ENCODE measurements at regions not wholly inside any gene's neighbourhood (a gene's known extent, or its start where the extent isn't known, plus 50 kb on each side); places are given as distances from the start of the nearest gene placed in this dataset.
A peak's percentile ranks its signal among the peaks of the same experiment; 100 is the strongest.

DNA sequence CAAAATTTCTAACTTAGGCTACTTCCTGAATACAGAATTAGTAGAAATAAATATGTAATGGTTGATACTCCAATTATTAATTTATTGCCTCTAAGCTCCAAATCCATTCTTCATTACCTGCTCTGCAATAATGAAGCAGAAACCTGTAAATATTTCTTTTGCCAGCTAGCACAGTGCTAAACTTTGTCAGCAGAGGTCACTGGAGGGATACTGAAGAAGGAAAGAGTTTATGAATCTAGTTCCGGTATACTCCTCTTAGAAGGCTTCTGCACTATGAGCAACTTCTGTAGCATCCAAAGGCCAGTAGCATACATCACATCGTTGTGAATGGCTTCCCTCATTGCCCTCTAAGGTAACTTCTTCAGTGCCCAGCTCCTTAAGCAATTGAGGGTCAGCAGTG, 81.0 kb upstream of the LHX8 start:
- Histone ChIP-seq H3K4me1 (ENCODE audit: insufficient read depth, low read length, severe bottlenecking) (no peaks in the 10 kb centered on the region), H3K9me3 (ENCODE audit: low read length) (no peaks in the 10 kb centered on the region), H3K9me2 (ENCODE audit: low read depth, low read length) (no peaks in the 10 kb centered on the region), H3K79me2 (ENCODE audit: insufficient read depth, low read length) (no peaks in the 10 kb centered on the region), H3K27me3 (ENCODE audit: insufficient read depth, low read length) (no peaks in the 10 kb centered on the region), H3K4me3 (ENCODE audit: low read depth, low read length, poor library complexity, severe bottlenecking) (no peak overlapping the region), H3K36me3 (ENCODE audit: insufficient read depth, low read length) (no peaks in the 10 kb centered on the region), H4K20me1 (ENCODE audit: insufficient read depth, low read length) (no peaks in the 10 kb centered on the region), H3F3A (ENCODE audit: insufficient read depth, low read length) (no peaks in the 10 kb centered on the region), H2AFZ (ENCODE audit: low read length) (no peak overlapping the region), H3K27ac (ENCODE audit: low read depth, low read length, poor library complexity, severe bottlenecking) (no peak overlapping the region), H3K9ac (ENCODE audit: low read length) (no peak overlapping the region), H3K4me2 (ENCODE audit: low read length) (no peak overlapping the region)
- TF ChIP-seq EZH2 (IDR thresholded peaks at IDR 0.05; ENCODE audit: borderline replicate concordance, low read length): no peak
- TF ChIP-seq, protein P1, sequence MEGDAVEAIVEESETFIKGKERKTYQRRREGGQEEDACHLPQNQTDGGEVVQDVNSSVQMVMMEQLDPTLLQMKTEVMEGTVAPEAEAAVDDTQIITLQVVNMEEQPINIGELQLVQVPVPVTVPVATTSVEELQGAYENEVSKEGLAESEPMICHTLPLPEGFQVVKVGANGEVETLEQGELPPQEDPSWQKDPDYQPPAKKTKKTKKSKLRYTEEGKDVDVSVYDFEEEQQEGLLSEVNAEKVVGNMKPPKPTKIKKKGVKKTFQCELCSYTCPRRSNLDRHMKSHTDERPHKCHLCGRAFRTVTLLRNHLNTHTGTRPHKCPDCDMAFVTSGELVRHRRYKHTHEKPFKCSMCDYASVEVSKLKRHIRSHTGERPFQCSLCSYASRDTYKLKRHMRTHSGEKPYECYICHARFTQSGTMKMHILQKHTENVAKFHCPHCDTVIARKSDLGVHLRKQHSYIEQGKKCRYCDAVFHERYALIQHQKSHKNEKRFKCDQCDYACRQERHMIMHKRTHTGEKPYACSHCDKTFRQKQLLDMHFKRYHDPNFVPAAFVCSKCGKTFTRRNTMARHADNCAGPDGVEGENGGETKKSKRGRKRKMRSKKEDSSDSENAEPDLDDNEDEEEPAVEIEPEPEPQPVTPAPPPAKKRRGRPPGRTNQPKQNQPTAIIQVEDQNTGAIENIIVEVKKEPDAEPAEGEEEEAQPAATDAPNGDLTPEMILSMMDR (IDR thresholded peaks at IDR 0.05; ENCODE audit: low read length): 0 out of 2 replicates have a peak, but pooled peaks have one; percentile 15

DNA sequence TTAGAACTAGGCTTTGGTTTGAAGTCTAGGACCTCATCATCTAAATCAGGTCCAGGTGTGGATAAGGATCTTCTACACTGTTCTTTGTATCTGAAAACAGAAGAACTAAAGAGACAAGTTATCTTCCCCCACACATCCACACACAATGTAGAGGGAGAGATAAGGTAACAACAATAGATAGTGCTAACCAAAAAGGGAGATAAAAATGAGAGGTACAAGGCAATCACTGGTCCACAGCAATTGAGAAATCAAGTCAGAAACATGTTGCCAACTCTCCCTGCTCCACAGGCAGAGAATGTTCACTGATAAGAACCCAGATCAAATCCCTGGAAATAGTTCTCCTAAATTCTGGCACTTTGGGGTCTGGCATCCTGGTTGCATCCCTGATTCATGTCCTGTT, 75.8 kb upstream of the LHX8 start:
- no peak overlapping the region for H3K27ac ChIP-seq (ENCODE audit: low read depth, low read length, poor library complexity, severe bottlenecking)
- no peak overlapping the region for H3K4me3 ChIP-seq (ENCODE audit: low read depth, low read length, poor library complexity, severe bottlenecking)
- no peaks in the 10 kb centered on the region for H3K9me3 ChIP-seq (ENCODE audit: low read length)
- H3F3A ChIP-seq (ENCODE audit: insufficient read depth, low read length): no peaks in the 10 kb centered on the region
- no peaks in the 10 kb centered on the region for H3K9me2 ChIP-seq (ENCODE audit: low read depth, low read length)
- TF ChIP-seq, protein P1 (IDR thresholded peaks at IDR 0.05; ENCODE audit: low read length): no peak
- TF ChIP-seq EZH2 (IDR thresholded peaks at IDR 0.05; ENCODE audit: borderline replicate concordance, low read length): no peak
- no peaks in the 10 kb centered on the region for H4K20me1 ChIP-seq (ENCODE audit: insufficient read depth, low read length)
- no peak overlapping the region for H3K4me2 ChIP-seq (ENCODE audit: low read length)
- H3K9ac ChIP-seq (ENCODE audit: low read length): no peak overlapping the region
- H3K4me1 ChIP-seq (ENCODE audit: insufficient read depth, low read length, severe bottlenecking): no peaks in the 10 kb centered on the region
- no peaks in the 10 kb centered on the region for H3K36me3 ChIP-seq (ENCODE audit: insufficient read depth, low read length)
- no peaks in the 10 kb centered on the region for H3K27me3 ChIP-seq (ENCODE audit: insufficient read depth, low read length)
- H2AFZ ChIP-seq (ENCODE audit: low read length): no peak overlapping the region
- H3K79me2 ChIP-seq (ENCODE audit: insufficient read depth, low read length): no peaks in the 10 kb centered on the region

DNA sequence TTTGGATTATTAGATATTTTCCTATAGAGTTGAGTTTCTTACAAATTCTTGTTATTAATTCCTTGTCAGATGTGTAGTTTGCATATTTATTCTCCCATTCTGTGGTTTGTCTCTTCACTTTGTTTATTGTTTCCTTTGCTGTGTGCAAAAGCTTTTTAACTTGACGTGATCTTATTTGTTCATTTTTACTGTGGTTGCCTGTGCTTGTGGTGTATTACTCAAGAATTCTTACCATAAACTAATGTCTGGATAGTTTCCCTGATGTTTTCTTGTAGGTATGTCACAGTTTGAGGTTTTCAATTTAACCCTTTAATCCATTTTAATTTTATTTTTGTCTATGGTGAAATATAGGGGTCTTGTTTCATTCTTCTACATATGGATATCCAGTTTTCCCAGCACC, 72.1 kb upstream of the LHX8 start:
- no peaks in the 10 kb centered on the region for H3K36me3 ChIP-seq (ENCODE audit: insufficient read depth, low read length)
- TF ChIP-seq EZH2 (IDR thresholded peaks at IDR 0.05; ENCODE audit: borderline replicate concordance, low read length): no peak
- TF ChIP-seq, protein P1 (IDR thresholded peaks at IDR 0.05; ENCODE audit: low read length): no peak
- H2AFZ ChIP-seq (ENCODE audit: low read length): no peak overlapping the region

More for the DNA sequence above, 72.1 kb upstream of the LHX8 start:
- Histone ChIP-seq H4K20me1 (ENCODE audit: insufficient read depth, low read length) (no peaks in the 10 kb centered on the region), H3K9me3 (ENCODE audit: low read length) (no peaks in the 10 kb centered on the region), H3K4me3 (ENCODE audit: low read depth, low read length, poor library complexity, severe bottlenecking) (no peak overlapping the region), H3K9ac (ENCODE audit: low read length) (no peak overlapping the region), H3K27ac (ENCODE audit: low read depth, low read length, poor library complexity, severe bottlenecking) (no peak overlapping the region), H3K4me2 (ENCODE audit: low read length) (no peak overlapping the region), H3F3A (ENCODE audit: insufficient read depth, low read length) (no peaks in the 10 kb centered on the region), H3K79me2 (ENCODE audit: insufficient read depth, low read length) (no peaks in the 10 kb centered on the region), H3K9me2 (ENCODE audit: low read depth, low read length) (no peaks in the 10 kb centered on the region), H3K27me3 (ENCODE audit: insufficient read depth, low read length) (no peaks in the 10 kb centered on the region), H3K4me1 (ENCODE audit: insufficient read depth, low read length, severe bottlenecking) (no peaks in the 10 kb centered on the region)
